Kidney (tissue), 13 donors: ENCODE measurements at regions not wholly inside any gene's neighbourhood (a gene's known extent, or its start where the extent isn't known, plus 50 kb on each side); places are given as distances from the start of the nearest gene placed in this dataset.
"Not testable (repeated sequence)": the region's sequence is repeated elsewhere in the genome, so short reads cannot be mapped to it uniquely, and the experiment has no call there.

ENCODE experiments used
- DNase-seq, 5 donors: peaks; one replicate each; pipeline ENCODE4 v3.0.0-alpha.2; 2013 to 2020
- FAIRE-seq: peaks from 2 replicates; lab custom pipeline; 2012; peaks lifted over from hg19 to GRCh38; lab: Jason Lieb, UNC
- H3K27ac ChIP-seq, 2 donors: one replicate each; pipeline ENCODE4 v1.7.0; 2013; ENCODE audit warnings: low read depth in 2 of 2, low read length in 2 of 2, inconsistent platforms in 1 of 2
- H3K27me3 ChIP-seq: one replicate; pipeline ENCODE4 v1.7.1; 2013; ENCODE audit warnings: low read length, inconsistent platforms; ENCODE audit not compliant: control insufficient read depth, insufficient read depth
- H3K36me3 ChIP-seq, 3 donors: one replicate each; pipeline versions ENCODE4 v1.7.0 to v1.7.1; 2013; ENCODE audit warnings: low read length in 3 of 3, control low read depth in 1 of 3, inconsistent platforms in 1 of 3; ENCODE audit not compliant: insufficient read depth in 3 of 3, control insufficient read depth in 2 of 3
- H3K4me1 ChIP-seq, 3 donors: one replicate each; pipeline versions ENCODE4 v1.7.0 to v1.7.1; 2013; ENCODE audit warnings: low read length in 3 of 3, inconsistent platforms in 1 of 3, low read depth in 1 of 3; ENCODE audit not compliant: control insufficient read depth in 2 of 3, insufficient read depth in 2 of 3
- H3K4me3 ChIP-seq, 3 donors: one replicate each; pipeline versions ENCODE4 v1.7.0 to v1.8.1; 2013; ENCODE audit warnings: low read length in 3 of 3, control low read depth in 1 of 3, inconsistent platforms in 1 of 3
- H3K9ac ChIP-seq, 3 donors: one replicate each; pipeline versions ENCODE4 v1.7.0 to v1.7.1; 2013; ENCODE audit warnings: low read length in 3 of 3, control low read depth in 1 of 3, inconsistent platforms in 1 of 3
- H3K9me3 ChIP-seq, 3 donors: one replicate each; pipeline versions ENCODE4 v1.7.0 to v1.7.1; 2013; ENCODE audit warnings: low read length in 3 of 3, control low read depth in 1 of 3, inconsistent platforms in 1 of 3; ENCODE audit not compliant: control insufficient read depth in 2 of 3, insufficient read depth in 1 of 3
- CTCF ChIP-seq: IDR thresholded peaks from 3 replicates; pipeline ENCODE4 v1.5.1; 2012; ENCODE audit warnings: mild to moderate bottlenecking, moderate library complexity, borderline replicate concordance; ENCODE audit not compliant: insufficient read depth; ENCODE audit errors: extremely low read depth
- intact Hi-C: fragments of 100-400 bp; cut with DNase I; formaldehyde crosslinking; loops from one replicate; pipeline ENCODE4 v1.11.1; 2022
- donor health status: control.
- donor health status: control.
- donor health status: control.
- donor health status: control.
- donor health status: control.
- donor health status: DM: yes; HTN: yes; CAD: no.
- donor health status: Normal renal cell carcinoma (clear cell type).

DNA sequence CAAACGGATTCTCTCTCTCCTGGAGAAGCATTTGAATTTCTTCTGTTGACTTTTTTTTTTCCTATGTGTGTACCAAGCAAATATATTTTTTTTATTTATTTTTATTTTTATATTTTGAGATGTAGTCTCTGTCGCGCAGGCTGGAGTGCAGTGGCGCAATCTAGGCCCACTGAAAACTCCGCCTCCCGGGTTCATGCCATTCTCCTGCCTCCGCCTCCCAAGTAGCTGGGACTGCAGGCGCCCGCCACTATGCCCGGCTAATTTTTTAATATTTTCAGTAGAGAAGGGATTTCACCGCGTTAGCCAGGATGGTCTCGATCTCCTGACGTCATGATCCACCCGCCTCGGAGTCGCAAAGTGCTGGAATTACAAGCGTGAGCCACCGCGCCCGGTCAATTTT lies 549.5 kb upstream of the GNPDA2 start:
- Histone ChIP-seq H3K9me3 (no peaks in the 10 kb centered on the region), H3K4me1 (no peaks in the 10 kb centered on the region), H3K9ac (no peak overlapping the region), H3K36me3 (no peaks in the 10 kb centered on the region), H3K27ac (no peak overlapping the region), H3K27me3 (no peaks in the 10 kb centered on the region), H3K4me3 (no peak overlapping the region)
- intact Hi-C loops = no loop called here
- no peak for TF ChIP-seq CTCF
- DNase-seq (peak in 1 of 5 donors; percentile 48), FAIRE-seq (no peak)

DNA sequence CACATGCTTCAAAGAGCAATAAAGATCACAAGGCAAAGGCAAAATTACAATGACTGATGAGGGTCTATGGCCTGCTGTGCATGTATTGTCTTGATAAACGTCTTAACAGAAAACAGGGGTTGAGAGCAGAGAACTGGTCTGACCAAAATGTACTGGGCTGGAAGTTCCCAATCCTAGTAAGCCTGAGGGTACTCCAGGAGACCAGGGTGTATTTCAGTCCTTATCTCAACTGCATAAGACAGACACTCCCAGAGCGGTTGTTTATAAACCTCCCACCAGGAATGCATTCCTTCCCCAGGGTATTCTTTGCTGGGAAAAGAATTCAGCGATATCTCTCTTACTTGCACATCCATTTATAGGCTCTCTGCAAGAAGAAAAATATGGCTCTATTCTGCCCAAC lies 521.8 kb upstream of the GNPDA2 start:
- intact Hi-C loops, H3K9ac ChIP-seq, H3K36me3 ChIP-seq, FAIRE-seq, H3K27me3 ChIP-seq, H3K9me3 ChIP-seq, H3K27ac ChIP-seq, H3K4me1 ChIP-seq, DNase-seq, H3K4me3 ChIP-seq: not testable (repeated sequence)

- Histone ChIP-seq H3K27me3 (no peaks in the 10 kb centered on the region), H3K9me3 (no peaks in the 10 kb centered on the region), H3K36me3 (no peaks in the 10 kb centered on the region), H3K27ac (no peak overlapping the region), H3K4me3 (no peak overlapping the region), H3K9ac (no peak overlapping the region), H3K4me1 (no peaks in the 10 kb centered on the region)
- FAIRE-seq (no peak), DNase-seq (no peak)
- intact Hi-C loops = no loop called here
- no peak for TF ChIP-seq CTCF
Observed at GRCh38 chr4:45241976-45242375, 515.6 kb upstream of the GNPDA2 start.

DNA sequence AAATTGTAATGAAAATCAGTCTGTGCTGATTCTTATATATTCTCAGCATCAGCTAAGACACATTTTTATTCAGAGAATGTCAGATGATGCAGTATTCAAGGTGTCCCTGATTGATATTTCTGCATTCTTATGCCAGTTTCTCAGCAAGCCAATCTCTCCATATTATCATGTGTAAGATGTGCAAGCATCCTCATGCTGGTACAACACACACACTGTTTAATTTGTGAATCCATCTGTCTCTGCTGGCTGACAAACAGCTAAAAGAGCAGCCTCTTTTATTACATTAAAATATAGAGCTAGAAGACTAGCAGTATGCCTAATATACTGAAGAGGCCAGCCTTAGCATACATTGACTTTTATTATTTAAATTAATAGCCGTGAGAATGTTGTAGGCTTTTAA lies 502.9 kb upstream of the GNPDA2 start:
- no peak for FAIRE-seq
- DNase-seq = no peak
- Histone ChIP-seq H3K4me1 (no peaks in the 10 kb centered on the region), H3K4me3 (no peak overlapping the region), H3K27ac (no peak overlapping the region), H3K36me3 (no peaks in the 10 kb centered on the region), H3K9me3 (no peaks in the 10 kb centered on the region), H3K9ac (no peak overlapping the region), H3K27me3 (no peaks in the 10 kb centered on the region)
- TF ChIP-seq CTCF = no peak
- intact Hi-C loops = no loop called here
